Forelimb muscle (tissue), 1 donor: ENCODE measurements at regions not wholly inside any gene's neighbourhood (a gene's known extent, or its start where the extent isn't known, plus 50 kb on each side); places are given as distances from the start of the nearest gene placed in this dataset.
A peak's percentile ranks its signal among the peaks of the same experiment; 100 is the strongest.

ENCODE experiments used
- DNase-seq: peaks from one replicate; pipeline ENCODE4 v3.0.0-alpha.2; 2013; ENCODE audit warnings: low read depth

DNA sequence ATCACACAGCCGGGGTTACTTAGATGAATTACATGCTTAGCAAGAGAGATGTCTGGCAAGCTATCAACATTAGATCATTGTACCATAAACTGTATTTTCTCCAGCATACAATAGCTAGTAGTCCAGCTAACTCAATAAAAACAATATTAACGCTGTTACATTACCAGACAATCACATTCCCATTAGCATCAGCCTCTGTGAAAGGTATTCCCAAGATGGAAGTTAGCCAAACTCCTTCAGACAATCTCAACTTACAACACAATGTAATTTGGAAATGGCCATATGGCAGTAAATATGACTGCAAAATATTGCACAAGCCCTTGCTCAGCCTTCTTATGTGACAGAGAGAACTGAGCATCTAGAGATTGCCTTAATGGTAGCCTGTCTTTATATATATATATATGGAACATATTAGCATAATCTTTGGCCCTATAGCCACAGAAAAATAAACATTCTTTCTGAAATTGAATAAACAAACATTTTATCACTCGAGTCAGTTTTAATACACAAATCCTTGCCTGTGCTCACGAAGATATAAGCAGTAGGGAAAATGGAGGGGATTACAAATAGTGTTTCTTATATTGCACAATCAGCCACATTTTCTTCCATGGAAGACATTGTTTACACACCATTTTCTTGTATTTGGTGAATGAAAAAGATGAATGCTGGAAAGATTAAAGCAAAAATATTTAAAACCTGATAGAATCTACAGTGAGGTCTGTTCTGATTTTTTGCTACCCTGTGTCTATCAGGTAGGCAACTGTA lies 1060.5 kb downstream of the DIAPH3 start:
- DNase-seq = peak; percentile 38

DNA sequence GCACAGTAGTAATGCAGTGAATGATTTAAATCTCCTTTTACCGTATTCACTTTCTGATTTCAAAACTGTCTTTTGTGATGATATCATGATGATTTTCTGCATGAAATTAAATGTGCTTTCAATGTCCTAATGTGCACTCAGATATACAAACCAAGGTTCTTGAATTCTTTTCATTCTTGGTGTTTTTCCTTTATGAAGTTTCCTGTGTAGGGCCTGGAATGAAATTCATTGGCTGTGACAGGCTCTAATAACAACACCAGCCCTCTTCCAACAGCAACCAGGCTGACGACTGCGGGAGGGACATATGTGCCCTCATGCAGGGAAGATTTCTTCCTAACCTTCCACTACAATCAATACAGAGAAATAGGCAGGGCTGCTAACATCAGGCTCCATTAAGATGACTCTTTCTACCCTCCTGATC lies 1052.0 kb downstream of the DIAPH3 start:
- DNase-seq = no peak

DNA sequence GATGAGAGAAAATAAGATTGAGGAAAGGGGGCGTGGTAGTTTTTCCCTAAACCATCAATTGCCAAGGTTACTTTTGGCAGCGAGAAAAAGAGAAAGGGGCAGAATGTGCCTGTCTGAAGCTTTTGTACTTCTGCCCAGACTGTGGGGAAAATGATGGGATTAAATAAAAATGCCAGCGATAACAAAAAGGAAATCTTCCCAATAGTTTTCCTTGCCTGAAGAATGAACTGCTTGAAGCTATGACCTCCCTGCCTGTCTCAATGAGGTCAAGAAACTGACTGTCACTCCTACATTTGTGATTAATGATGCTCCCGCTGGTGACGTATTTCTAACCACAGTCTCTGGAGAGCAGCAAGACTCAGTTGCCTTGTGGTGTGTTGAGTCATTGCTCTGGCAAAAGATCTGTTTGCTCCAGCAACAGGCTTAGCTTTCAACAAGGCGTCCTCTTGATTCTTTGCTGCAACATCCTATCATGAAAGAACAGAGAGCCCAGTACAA lies 1051.5 kb downstream of the DIAPH3 start:
- DNase-seq = no peak

DNA sequence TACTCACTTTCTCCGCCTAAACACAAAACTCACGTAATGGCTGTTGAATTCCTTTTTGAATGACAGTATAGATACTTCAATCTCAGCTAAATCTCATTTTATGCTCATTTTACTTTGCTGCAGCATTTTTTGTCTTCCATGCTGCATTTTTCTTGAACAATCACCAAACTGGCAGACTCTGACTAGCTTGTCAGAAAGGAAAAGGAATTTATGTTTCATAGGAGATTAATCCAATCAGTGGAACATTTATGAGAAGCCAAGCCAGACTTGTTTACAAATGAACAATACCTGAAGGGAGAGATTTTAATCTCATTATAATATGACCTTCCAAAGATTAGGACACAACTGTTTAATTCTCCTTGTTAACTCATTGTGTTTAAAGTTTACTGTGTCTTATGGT lies 1044.3 kb downstream of the DIAPH3 start:
- no peak for DNase-seq

DNA sequence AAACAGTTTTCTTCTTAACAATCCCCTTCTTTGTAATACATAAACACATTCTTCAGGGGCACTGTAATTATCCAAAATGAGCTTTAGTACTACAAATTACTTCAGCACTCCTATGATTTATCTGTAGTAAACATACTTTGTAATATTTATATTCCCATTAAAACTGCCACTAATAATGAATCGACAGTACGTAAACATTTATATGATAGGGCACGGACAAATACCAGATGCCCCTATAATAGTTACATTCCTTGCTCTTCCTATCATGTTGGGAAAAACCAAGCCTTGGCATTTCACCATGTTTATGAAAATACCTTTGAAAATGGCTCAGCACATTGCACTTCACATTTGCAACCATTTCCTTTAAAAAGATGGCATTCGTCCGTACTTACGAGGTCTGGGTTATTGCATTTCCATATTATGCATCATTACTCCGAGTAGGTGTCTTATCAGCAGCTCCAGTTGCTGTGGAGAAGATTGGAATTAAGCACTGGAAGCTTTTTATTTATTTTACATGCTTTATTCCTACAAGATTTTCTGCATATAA lies 1043.4 kb downstream of the DIAPH3 start:
- no peak for DNase-seq

DNA sequence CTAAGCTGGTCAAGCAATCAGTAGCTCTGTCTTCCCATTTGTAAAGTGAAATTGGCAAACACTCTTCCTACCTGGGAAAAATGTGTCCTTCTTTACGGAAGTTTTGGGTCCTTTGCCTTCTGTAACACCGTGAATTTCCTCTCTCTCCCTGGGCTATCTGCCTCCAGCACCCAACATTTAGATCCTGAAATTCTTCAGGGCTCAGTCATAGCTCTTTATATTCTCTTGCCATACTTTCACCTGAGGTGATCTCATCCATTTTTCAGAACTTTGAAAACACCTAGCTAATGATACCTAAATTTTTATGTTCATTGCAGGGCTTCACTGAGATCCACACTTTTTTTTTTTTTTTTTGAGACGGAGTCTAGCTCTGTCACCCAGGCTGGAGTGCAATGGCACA lies 1042.2 kb downstream of the DIAPH3 start:
- DNase-seq = no peak

DNA sequence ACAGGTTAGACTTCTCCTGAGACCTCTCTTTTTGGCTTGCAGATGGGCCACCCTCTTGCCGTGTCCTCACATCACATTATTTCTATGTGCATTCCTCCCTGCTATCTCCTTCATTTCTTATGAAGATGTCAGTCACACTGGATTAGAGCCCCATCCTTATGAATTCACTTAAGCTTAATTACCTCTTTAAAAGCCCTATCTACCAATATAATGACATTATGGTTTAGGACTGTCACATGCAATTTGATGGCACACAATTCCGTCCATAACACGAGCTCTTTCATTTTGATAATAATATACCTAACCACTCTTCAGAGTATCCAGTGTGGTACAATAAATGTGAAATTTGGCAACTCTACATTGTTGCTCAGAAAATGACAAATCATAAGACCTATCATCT lies 1037.3 kb downstream of the DIAPH3 start:
- no peak for DNase-seq

DNA sequence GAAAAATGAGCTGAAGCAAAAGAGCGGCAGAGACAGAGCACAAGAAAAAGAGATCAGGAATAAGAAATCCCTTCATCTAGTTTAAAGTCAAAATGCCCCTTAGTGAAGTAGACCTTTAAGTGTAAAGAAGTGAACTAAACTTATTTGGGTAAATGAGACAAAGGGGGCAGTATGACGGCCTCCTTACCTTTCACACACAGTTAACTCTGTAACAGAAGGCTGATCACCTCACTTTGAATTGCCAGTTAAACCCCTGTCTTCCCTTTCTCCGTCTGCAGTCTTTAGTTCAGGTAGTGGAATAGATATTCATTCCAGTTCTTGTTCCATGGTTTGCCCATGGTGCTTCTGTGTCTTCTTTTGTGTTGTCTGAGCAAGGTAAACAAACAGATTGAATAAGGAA lies 1029.8 kb downstream of the DIAPH3 start:
- DNase-seq = no peak

- DNase-seq = no peak
Measured at GRCh38 chr13:59144700-59145099, 1019.0 kb downstream of the DIAPH3 start.

DNA sequence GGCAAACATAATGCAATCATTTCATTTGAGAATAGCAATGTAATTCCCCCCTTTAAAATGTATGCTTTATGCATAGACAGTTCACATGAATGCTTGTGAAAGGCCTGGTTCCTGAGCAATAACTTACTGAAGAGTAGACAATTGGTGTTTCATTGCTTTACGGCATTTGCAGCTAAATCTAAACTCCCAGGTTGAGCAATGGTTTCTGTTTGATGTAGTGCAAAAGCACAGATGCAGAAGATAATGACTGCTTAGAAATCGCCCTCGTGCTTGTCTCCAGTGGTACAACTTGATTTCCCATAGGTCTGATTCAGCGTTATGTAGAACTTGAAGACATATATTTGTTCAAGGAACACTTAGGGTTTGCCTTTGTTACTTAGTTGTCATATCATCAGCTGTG lies 1018.3 kb downstream of the DIAPH3 start:
- no peak for DNase-seq

DNA sequence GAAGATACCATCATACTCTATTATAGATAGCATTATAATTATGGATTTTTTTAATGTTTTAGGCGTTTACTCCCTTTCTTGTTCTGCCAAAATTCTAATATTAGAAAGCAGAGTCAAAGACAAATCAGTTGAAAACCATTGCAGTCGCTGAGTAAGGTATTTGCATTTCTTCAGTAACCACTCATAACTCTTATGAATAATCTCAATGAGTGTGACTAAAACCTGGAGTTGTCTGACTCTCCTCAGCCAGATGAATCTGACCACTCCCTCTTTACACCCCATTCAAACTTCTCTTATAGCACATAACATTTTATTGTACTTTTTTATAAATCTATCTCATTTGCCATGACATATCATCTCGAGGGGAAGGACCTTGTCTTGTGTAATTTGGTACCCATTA lies 1006.5 kb downstream of the DIAPH3 start:
- DNase-seq = no peak

DNA sequence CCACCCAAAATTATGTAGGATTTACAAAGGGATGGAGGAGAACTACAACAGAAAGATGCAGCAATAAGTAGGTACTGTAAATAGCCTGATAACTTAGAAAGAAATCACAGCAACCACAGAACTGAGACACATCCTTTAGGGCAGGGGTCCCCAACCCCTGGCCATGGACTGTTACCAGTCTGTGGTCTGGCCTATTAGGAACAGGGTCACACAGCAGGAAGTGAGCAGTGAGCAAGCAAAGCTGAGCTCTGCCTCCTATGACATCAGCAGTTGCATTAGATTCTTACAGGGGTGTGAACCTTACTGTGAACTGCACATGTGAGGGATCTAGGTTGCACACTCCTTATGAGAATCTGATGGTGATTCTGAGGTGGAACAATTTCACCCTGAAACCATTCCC lies 997.6 kb downstream of the DIAPH3 start:
- no peak for DNase-seq

DNA sequence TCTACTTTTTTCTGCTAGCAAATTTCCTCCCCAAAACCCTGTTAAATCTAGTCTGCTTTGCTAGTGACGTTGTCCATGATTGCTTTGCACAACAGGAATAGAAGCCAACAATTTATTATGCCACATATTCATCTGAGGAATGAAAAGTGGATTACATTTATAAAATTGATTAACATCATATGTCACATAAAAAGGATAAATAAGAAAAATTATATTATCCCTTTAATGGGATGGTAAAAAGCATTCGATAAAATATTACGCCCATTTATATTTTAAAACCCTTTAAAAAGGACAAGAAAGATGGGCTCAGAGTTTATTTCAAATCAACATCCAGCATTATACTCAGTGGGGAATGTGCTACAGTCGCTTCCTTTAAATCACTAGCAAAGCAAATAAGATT lies 991.7 kb downstream of the DIAPH3 start:
- no peak for DNase-seq

- no peak for DNase-seq
Measured at GRCh38 chr13:59176775-59177174, 987.0 kb downstream of the DIAPH3 start.

- no peak for DNase-seq
Measured at GRCh38 chr13:59178344-59178743, 985.4 kb downstream of the DIAPH3 start.

DNA sequence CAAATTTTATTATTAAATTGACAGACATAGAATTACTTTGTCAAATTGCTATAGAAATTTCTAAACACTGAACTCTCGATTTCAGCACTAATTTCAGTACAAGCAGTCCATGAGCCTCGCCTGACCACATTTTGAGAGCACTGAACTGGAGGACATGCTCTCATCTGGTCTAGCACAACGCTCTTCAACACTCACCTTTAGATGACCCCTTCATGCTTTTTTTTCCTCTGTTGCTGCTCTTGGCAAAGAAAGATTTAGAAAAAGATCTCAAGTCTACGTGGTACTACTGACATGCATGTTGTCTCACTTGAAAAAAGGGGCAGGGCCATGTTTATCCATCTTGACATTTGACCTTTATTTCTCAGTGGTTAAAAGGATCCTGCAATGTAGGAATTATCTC lies 981.5 kb downstream of the DIAPH3 start:
- no peak for DNase-seq

DNA sequence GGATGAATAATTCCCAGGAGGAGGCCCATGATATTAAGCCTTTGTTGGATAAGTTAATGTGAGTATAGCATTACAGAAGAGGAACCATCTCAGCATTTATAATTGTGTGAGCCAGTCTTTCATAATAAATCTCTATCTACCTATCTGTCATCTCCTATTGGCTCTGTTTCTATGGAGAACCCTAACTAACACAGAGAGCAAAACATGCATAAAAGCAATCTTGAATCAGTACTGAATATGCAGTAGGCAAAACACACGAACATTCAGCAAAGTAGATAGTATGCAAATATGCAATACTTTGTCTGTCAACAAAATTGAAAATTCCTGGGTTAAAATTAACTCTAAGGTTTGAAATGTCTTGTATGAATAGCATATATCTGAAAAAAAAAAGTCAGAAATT lies 966.3 kb downstream of the DIAPH3 start:
- DNase-seq = no peak

DNA sequence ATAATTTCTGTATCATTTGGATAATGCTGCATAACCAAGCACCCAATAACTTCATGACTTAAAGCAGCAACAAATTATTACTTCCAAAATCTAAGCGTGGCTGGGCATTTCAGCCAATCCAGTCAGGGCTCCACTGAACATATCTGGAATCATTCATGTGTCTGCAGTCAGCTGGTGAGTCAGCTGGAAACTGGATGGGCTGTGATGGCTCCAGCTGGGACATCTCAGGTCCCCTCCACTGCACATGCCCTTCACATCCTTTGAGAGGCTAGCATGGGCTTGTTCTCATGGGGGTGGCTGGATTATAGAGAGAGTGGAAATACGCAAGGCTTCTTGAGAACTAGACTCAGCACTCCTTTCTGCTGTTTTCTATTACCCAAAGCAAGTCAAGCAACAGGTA lies 961.9 kb downstream of the DIAPH3 start:
- DNase-seq = no peak

DNA sequence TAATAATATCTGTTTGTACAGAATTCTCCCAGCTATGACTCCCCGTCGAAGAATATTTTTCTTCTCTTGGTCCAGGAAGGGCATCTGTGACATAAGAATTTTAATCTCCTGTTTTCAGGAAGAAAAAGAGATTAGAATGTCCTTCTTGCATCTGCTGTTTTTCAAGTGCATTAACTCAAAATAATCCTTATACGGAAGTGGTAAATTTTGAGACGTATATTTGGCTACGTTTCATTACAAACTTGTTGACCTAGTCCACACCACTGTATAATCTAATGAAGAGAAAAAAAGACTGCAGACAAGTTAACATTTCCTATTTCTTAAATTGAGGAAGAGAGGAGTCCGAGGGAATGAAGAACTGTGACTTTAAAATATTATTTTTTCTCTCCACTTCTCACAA lies 959.9 kb downstream of the DIAPH3 start:
- DNase-seq = no peak

DNA sequence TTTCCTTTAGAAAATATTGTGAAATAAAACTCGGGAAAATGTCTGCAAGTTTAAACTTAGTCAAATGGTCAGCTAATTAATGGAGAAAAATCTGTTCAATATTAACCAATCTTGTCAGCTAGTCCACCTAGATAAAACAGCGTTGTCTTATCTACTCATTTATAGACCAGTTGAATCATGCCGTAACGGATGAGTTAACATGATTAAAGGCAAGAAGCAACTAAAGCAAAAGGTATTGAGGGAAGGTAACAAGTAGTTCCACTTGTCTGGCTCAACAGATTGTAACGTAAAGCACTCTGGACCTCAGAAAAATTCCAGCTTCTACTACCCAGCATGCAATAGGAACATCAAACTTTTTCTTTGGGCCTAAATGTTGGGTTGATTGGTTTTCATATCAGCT lies 958.2 kb downstream of the DIAPH3 start:
- DNase-seq = no peak

DNA sequence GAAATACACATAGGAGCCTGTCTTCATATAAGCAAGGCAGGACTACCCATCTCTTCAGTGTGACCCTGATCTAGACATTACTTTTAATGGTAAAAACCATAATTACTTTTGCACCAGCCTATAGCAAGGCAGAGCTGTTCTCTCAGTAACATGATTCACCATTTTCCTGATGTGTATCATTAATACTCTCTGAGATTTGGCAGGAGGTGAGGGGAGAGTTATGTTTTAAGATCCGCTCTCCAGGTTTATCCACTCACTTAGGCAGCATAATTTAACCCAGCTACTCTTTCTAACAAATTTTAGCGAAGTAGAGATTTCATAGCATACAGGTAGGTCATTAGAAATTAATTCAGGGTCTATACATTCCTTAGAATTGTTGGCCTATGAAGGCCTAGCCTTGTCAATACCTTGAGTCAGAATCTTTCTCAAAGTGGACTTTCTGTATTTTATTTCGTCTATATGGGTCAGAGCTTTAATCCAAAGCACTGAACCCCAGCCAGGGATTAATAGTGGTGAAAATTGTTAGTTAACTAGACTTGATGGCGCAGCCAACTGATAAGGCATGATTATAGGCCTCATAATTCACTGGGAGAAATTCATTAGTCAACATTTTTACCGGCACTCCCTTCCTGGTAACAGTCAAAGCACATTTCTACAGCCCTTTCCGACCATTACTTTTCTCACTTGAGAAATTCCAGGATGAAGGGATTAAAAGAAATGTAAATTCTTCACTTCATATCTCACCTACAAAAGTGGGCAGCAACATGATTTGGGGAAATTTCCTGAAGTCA lies 955.1 kb downstream of the DIAPH3 start:
- no peak for DNase-seq

DNA sequence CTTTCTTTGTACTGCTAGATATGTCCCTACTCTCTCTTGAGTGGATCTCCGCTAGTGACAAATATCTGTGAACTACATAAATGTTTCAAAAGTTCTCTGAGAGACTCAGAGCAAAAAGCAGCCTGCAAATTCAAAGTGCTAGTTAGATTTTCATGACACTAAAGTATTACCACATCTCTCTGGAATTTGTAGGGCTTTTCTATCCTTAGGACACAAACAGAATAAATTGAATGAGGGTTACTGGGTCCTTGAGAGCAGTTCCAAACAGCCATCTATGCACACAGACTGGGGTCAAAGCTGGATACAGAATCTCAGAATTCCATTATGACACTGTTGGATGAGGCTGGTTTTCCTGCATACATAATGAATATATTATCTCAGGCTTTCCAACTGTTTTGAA lies 953.2 kb downstream of the DIAPH3 start:
- no peak for DNase-seq

DNA sequence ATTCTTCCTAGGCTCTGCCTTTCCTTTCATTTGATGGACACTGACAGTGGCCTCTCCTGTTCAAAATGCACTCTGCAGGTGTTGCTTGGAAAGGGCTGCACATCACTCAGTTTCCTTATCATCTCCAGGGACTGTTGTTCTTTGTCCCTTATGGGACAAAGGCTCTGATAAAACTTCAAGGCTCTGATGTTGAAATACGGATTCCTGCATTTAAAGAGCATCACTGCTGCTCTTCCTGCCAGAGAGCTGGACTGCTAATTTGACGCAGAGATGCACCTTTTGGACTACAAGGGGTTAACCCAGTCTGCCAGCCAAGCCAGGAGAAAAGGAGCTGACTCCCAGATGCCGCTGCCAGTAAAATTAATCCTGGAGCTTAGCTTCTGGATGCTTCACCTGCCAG lies 952.1 kb downstream of the DIAPH3 start:
- no peak for DNase-seq
